HG02588 (cell line): ENCODE measurements at regions not wholly inside any gene's neighbourhood (a gene's known extent, or its start where the extent isn't known, plus 50 kb on each side); places are given as distances from the start of the nearest gene placed in this dataset.
"Not testable (repeated sequence)": the region's sequence is repeated elsewhere in the genome, so short reads cannot be mapped to it uniquely, and the experiment has no call there.

Source experiments
- ATAC-seq: cut with Tn5 transposase; IDR thresholded peaks from one replicate; pipeline ENCODE4 v1.9.1; 2021; ENCODE audit warnings: mild to moderate bottlenecking, moderate library complexity; ENCODE audit not compliant: unreplicated experiment

GRCh38 chrY:7814361-7814760, 902.8 kb upstream of the AMELY start:
- ATAC-seq: no peak

GRCh38 chrY:7810359-7810758, 898.8 kb upstream of the AMELY start:
- no peak for ATAC-seq

DNA sequence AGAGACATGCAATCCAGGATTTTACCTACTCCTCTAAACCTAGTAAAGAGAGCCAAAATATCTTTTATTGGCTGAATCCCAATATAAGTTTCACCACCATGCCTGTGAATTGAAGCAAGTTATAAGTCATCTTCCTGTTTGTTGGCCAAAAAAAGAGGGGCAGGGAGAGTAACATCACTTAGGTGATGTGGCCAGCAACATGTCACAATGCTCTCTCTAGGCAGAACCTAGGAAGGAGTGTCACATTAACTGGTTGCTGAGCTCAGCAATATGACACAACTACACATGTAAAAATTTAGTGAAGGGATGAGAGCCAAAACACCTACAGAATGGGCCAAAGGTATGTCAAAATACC, 895.9 kb upstream of the AMELY start:
- no peak for ATAC-seq

DNA sequence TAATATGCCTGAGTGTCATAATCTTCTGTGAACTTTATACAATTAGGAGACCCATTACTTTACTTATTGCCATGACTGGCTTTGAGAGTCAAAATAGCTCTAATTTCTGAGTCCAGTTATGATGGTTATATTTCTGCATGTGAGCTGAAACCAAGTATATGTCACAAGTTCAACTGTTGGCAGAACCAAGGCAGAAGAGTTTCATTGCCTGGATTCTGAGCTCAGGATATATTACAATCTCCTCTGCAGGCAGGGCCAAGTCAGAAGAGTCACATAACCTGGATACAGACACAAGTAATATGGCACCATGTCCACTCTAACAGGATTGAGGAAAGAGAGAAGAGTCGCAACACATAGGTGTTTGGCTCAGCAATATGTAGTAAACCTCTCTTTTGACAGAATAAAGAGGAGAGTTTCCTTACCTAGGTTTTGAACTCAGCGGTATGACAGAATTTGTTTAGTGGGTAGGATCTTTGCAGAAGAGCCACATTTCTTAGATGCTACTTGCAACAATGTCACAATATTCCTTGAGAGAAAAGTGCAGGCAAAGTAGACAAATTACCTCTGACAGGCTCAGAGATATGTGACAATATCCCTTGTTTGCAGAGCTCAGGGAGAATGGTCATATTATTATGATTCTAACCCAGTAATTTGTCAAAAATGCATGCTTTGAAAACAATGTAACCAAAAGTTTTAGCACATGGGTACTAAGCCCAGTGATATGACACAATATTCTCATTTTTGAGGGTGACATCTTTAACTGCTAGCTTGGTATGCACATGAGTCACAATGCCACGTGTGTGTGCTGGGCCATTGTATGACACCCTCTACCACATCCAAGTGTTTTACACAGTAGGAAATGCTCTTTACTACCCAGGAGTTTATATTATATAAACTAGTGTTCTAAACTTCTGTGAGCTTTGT, 895.3 kb upstream of the AMELY start:
- ATAC-seq: no peak

DNA sequence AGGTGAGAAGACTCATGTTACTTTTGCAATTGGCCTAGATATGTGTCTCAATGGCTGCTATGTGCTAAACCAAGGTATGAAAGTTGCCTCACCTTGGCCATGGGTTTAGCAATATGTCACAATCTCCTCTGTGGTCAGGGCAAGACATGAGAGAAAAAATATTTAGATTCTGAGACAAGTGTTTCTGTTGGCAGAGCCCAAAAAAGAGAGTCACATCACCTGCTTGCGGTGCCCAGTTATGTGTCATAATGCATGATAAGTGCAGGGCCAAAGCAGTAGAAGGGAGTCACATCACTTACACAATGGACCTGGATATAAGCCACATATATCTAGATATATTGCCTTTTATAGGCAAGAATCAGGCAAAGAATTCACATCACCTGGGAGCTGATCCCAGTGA, 894.1 kb upstream of the AMELY start:
- ATAC-seq: no peak

GRCh38 chrY:7803737-7804136, 892.2 kb upstream of the AMELY start:
- no peak for ATAC-seq

GRCh38 chrY:7796128-7796527, 884.6 kb upstream of the AMELY start:
- no peak for ATAC-seq

- no peak for ATAC-seq
Observed at GRCh38 chrY:7794441-7794840, 882.9 kb upstream of the AMELY start.

DNA sequence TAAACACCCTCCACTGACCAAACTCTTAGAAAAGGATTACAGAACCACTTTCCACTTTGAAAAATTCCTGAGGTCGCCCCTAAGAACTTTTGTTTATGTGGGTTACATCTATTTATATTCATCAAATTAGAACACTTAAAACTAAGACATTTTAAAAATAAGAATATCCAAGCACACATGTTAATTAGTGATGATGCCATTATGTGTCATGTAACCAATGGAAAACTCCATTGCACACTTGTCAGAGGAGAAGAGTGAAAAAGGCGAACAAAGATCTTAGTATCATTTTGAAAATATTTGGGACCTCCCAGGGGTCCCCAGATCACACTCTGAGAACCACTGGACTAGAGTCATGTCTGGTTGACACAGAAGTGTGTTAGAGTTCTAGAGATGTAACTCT, 882.4 kb upstream of the AMELY start:
- ATAC-seq: no peak

GRCh38 chrY:7792431-7792830, 880.9 kb upstream of the AMELY start:
- ATAC-seq: no peak

GRCh38 chrY:7781501-7781900, 869.9 kb upstream of the AMELY start:
- ATAC-seq: no peak

GRCh38 chrY:7775436-7775835, 863.9 kb upstream of the AMELY start:
- not testable (repeated sequence) for ATAC-seq

GRCh38 chrY:7771771-7772170, 860.2 kb upstream of the AMELY start:
- ATAC-seq: no peak

DNA sequence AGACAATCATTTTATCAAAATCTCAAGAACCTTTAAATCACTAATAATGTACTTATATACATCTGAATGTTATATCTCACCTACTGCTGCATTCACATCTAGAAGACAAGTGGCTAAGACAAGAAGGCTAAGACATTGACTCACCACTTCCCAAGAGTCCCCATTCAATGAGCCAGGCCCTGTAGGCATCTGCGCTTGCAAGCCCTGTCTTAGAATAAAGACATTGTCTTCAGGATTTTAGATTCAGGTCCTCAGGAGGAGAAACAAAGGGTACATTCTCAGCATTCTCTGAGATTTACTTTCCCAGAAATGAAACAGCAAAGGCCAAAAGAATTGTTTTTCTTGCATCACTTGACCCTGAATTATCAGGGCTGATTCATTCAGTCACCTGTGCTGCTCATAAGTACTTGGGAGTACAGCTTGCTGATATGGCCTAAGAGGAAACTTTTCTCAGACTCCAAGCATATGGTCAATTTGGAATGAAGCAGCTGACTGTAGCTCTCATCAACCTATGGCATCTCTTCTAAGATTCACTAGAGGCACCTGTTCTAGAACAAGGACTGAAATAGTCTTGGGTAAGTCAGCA, 858.3 kb upstream of the AMELY start:
- ATAC-seq: no peak

DNA sequence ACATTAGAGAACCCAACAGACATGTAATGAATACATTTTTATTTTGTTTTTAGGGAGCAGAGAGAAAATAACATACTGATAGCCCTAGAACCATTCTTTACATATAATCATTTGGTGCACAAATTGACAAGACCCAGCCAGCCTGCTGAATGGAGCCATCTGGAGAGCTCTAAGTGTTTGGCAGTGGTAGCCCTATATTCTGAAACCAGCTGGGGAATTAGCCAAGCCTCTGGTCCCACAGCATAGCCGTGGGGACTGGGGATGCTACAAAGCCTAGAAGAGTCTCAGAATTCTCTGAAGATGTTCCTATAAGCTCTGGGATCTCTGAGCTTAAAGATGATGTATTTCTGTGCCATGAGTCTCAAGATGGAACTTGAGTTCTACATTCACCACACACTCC, 857.3 kb upstream of the AMELY start:
- ATAC-seq: no peak

- no peak for ATAC-seq
Observed at GRCh38 chrY:7753711-7754110, 842.2 kb upstream of the AMELY start.

DNA sequence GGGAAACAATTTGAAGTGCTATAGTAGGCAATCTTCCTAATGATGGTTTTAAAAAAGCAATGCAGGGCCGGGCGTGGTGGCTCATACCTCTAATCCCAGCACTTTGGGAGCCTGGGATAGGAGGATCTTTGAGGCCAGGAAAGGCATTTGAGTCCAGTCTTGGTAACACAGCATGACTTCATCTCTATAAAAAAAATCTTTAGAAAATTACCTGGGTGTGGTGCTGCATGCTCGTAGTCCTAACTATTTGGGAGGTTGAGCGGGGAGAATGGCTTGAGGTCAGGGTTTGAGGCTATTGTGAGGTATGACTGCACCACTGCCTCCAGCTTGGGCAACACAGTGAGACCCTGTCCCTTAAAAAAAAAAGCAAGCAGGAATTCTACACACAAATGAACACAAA, 835.2 kb upstream of the AMELY start:
- ATAC-seq: no peak

DNA sequence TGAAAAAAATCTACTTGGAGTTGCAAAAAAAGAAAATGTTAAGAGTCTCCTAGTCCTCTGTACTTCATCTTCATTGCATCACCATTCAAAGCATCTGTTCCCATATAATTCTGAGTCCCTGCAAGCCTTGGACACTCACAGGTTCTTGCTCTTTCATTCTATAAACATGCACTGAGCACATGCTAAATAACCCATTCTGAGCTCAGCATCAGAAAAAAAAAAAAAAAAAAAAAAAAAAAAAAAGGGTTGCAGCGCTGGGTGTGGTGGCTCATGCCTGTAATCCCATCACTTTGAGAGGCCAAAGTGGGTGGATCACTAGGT, 834.0 kb upstream of the AMELY start:
- no peak for ATAC-seq

GRCh38 chrY:7744691-7745580, 833.4 kb upstream of the AMELY start:
- ATAC-seq: no peak

GRCh38 chrY:7736847-7737365, 825.4 kb upstream of the AMELY start:
- no peak for ATAC-seq

GRCh38 chrY:7731651-7732050, 820.1 kb upstream of the AMELY start:
- no peak for ATAC-seq

DNA sequence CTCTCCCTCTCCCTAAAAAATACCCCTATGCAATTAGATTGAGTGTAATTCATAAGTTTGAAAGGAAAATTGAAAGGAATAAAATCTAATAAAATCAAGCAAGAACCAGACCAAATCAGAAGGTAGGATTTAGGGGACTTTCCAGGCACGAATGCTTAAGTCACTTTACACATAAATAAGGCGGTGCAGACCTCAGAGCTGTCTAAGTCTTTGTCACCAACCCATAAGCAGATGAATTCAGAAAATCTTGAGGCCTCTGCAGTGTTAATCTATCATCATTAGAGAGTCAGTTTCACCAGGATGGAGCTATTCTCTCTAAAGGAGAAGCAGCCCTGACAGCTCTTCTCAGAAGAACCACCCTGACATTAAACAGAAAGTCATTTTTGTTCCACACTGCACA, 819.1 kb upstream of the AMELY start:
- no peak for ATAC-seq
